IPS-NIHi7 (cell line): ENCODE measurements at regions not wholly inside any gene's neighbourhood (a gene's known extent, or its start where the extent isn't known, plus 50 kb on each side); places are given as distances from the start of the nearest gene placed in this dataset.

Experiments
- DNase-seq: peaks from one replicate; pipeline ENCODE4 v3.0.0; 2012; ENCODE audit warnings: mixed read lengths; ENCODE audit errors: extremely low spot score

DNA sequence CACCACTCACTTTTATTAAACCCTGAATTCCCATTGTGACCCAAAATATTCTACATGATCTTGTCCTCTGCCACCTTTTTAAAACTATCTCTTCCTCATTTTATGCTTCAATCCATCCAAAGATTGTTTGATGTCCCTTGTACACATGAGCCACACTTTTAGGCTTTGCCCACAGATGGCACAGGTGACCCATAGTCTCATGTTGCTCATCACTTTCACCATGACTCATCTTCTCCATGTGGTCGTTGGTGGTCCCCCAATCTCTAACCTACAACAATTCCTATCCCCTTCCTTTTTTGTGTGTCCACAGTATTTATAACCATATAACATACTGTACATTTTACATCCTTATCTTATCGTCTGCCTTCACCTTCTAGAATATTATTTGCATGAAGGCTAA is 271.5 kb upstream of the ZWINT start:
- DNase-seq: no peak

DNA sequence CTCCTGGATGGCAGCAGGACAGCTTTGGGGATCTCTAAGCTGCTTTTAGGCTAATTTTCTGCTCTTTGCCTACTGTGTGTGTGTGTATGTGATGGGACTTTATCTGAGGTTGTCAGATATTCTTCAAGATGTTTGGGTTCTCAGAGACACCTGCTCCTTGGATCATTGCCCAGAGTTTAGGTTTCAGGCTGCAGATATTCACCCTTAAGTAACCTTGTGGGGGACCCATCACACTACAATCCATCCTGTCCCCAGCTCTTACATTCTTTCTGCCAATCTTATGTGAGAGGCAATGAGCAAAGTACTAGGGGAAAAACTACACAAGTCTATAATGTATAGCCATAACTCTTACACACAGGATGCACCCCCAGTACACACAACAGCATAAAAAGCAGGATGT is 263.0 kb upstream of the ZWINT start:
- no peak for DNase-seq

DNA sequence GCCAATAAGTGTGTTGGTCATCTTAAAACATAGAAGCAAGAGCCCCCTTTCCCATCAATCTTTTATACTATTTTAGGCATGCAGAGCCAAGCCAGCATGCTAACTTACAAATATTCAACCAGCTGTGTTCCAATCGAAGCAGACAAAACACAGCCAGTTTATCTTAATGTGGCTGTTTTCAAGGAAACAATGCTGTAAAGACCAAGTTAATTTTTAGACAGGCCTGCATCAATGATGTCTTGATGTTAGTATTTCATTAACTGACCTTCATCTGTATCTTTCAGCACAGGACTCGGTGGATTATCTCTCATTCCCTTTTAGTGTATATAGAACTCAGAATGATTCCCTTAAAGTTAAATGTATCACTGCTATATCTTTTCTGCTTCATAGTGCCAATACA is 262.0 kb upstream of the ZWINT start:
- DNase-seq: no peak

DNA sequence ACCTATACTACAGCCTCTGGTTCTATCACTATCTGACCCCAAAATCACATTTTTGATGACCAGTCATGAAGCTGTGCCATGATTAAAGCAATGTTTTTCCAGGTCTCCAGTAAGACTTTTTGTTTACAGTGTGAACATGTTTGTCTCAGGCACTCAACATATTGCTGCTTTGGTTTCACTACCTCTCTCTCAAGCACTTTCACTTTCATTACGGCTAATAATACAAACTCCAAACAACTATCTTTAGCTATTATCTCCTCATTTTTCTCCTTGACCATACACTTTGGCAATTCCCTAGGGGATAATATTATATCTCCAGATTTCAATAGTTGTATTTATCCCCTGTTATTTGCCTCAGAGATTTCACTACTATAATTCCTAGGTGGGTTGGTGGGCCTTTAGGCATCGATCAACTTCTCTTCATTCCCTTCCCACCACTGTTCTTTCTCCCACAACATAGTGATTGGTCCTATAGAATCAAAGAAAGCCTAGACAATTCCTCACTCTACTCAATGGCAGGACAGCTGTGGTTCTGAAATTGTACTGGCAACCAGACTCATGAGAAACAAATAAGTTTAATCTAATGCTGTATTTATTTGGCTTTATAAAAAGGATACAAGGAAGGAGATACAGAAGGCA is 261.4 kb upstream of the ZWINT start:
- DNase-seq: no peak

DNA sequence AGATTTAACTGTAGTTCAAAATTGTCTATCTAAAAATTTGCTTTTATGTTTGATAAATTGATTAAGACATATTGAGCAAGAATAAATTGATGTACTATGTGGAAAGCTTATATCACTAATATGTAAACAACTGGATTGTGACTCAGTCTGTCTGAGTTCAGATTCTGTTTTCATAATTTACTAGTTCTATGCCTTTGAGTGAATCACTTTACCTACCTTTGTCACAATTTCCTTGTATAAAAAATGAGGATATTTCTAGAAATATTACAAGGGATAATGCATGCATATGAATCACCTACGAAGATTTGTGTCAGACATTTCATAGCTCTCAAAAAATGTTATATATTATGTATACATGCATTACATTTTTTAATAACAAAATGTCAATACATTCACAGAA is 245.1 kb upstream of the ZWINT start:
- no peak for DNase-seq

DNA sequence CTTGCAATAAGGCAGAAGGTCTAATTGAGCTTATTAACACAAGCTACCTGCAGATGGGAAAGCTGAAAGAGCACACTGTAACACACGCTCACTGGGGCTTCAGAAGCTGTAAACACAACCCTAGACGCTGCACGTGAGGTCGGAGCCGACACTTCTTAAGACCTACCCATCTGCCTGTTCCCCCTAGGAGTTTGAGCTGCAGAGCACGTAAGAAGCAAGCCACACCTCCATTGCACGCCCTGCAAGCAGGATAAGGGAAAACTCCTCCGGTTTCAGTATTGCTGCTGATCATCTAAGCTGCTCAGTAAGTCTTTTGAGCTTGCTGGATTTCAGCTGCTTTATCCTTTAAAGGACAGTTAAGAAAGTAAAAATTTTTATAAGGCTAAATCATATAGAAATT is 244.0 kb upstream of the ZWINT start:
- DNase-seq: peak; percentile 18

DNA sequence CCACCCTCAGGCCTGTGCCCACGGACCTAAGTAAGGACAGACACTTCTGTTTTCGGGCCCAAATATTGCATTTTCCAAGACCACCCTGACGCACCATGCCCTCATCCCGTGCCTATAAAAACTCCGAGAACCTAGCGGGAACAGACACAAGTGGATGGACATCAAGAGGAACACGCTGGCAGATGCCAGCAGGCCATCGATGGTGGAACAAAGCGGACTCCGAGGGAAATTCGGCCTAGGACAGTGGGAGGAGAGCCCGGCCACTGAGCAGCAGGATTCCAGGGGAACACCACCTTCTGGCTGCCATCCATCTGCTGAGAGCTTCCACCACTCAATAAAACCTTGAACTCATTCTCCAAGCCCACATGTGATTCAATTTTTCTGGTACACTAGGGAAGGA is 243.6 kb upstream of the ZWINT start:
- DNase-seq: no peak

DNA sequence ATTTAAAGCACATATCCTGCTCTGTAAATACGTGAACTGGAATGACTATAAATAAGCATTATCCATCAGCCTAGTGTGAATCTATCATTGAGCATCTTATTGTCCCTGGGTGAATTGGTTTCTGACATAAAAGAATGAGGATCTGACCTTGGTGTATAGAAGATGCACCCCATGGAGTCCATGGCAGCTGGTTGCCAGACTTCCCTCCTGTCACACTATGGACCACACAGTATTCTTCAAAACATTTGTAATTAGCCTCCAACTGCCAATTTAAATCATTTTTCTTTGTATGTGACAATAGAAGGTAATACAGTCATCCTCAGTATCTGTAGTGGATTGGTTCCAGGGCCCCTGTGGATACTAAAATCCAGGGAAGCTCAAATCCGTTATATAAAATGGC is 238.1 kb upstream of the ZWINT start:
- DNase-seq: no peak

DNA sequence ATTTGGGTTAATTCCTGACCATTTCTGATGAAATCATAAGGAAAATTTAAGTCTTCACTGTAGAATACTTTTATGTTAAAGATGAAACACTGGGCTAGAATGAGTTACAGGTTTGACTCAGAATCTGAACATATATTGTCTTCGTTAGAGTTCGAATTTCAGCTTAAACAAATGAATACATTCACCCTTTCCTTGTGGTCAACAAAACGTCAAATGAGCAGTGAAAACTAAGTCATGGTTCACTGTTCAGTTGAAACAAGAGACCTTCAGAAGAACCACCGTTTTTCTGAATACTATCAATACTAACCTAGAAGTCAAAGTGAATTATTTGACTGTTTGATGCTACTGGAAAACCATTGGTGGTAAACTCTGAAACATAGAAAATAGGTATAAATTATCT is 235.2 kb upstream of the ZWINT start:
- no peak for DNase-seq

DNA sequence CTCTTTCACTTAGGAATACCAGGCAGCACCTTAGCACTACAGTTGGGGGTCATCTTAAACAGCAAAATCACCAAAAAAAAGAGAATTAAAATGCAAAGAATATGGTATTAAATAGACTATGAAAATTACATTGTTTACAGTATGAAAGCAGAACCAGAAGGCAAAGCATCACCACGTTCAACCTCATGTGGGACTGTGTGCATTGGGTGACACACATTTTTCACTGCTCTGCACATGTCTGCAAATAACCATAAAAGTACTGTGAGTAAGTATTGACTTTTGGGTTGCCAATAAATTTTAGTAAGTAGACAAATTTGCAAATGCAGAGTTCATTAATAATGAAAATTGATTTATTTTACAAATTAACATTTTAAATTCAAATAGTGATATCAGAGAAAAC is 232.1 kb upstream of the ZWINT start:
- DNase-seq: no peak

DNA sequence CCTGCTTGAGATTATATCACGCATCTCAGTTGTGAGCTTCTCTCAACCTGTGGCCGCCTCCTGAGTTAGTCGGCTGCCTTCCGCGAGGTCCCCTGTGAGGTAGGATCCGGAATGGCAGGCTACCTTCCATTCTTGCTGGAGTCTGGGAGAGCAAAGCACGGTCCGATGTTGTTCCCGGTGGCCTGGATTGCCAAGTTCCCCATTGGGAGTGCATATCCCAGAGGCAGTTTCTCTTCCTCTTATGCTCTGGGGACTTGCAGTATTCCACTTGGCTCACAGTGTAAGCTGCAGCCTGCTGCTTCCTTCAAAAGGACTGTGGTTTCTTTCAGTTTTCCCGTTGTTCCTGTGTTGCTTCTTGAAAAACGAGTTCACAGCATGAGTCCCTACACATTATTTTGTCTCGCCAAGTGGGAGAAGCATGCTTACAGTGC is 225.4 kb upstream of the ZWINT start:
- DNase-seq: peak; percentile 29

DNA sequence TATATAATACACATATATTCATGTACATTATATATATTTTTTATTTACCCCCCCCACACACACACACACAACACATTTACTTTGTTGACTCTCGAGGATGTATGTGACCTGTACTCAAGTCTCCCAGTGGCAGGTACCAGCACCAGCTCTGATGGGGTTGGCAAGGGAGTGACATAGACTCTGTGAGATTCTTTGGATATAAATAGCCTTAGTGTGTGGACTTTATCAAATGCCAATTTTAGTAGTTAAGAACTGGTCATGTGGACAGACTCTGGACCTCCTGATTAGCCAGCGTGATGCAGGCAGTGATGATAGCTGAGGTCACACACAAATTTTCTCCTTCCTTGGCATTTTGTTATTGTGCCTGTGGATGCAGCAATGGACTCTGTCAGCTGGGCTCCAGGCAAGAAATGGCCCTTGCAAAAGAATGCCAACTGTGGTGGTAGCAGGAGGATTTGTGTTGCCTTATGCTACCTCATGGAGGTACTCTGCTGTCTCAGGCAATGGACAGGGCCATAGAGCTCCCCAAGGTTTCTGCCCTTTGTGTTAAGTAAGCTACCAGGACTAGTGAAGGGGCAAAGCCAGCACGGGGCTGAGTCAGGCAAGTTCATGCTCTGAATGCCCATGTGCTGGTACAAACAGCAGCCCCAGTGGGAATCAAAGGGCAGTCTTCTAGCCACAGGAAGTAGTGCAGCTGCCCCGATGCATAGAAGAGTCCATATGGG is 224.6 kb upstream of the ZWINT start:
- no peak for DNase-seq

DNA sequence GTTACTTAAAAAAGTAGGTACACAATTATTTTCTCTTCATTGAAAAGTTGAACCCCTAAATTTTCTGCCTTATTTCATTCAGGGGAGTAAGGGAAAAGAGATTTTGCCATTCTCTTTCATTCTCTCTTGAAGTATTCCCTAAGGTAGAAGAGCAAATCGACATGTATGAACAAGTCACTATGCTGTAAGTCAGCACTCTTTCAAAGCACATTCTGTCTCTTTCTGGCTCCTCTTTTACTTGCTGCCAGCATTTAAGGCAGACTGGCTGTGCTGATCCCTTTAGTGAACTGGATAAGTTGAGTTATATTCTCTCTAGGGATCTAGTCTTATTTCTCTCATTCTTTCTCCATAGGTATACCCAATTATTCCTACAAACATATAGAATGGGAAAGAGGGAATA is 222.3 kb upstream of the ZWINT start:
- no peak for DNase-seq

DNA sequence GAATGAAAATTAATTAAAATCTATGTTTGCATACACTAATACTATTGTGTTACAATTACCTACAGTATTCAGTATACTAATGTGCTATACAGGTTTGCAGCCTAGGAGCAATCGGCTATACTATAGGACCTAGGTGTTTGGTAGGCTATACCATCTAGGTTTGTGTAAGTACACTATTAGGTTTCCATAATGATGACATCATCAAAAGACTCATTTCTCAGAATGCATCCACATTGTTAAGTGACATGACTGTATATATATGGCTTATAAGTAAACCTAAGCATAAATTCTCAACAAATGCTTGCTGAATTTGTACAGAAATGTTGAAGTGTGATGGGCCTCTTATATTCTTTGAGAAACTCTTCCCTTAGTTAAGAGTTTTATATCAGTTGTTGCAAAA is 206.5 kb upstream of the ZWINT start:
- DNase-seq: no peak

DNA sequence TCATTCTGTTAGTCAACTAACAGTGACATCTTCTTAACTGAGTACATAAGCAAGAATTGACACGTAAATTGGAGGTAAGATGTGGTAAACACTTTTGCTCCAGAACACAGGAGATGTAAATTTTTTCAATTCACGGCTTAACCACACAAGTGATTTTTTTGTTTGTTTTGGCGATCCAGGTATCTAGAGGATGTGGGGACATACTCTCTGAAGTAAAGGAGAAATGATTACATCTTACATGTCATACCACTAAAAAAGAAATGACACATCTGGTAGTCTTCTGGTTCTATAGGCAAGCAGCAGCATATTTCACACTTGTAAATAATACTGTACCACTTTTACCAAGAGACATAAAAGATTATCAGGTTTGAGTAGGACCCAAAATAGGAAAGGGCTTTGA is 200.3 kb upstream of the ZWINT start:
- no peak for DNase-seq

DNA sequence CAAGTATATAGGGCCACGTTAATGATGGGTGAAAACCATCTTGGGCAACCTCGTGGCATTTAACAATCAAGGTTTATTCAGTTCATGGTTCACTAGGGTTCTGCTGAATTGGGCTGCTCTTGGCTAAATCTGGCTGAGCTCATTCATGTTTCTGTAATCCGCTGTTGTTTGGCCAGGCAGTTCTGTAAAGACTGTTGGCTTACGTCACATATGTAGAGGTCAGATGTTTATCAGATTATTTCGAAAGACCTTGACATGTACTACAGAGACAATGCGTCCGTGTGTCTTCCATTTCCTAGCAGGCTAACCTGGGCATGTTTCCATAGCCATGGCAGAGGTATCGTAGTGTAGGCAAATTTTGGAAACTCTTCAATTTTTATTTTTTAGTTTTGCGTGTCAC is 190.0 kb upstream of the ZWINT start:
- DNase-seq: no peak

DNA sequence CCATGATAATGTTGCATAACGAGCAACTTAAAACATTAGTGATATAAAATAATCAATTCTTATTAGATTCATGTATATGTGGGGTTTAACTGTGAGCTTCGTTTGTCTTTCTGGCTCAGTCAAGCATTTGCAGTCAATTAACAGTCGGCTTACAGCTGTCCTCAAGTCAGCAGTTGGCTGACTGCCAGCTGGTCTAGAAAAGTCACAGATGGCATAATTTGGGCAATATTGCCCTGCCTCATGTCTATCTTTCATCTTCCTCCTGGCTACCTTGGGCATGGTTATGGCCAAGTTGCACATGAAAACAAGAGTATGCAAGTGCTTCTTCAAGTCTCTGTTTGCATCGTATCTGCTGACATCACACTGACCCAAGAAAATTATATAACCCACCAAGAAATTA is 186.1 kb upstream of the ZWINT start:
- no peak for DNase-seq

DNA sequence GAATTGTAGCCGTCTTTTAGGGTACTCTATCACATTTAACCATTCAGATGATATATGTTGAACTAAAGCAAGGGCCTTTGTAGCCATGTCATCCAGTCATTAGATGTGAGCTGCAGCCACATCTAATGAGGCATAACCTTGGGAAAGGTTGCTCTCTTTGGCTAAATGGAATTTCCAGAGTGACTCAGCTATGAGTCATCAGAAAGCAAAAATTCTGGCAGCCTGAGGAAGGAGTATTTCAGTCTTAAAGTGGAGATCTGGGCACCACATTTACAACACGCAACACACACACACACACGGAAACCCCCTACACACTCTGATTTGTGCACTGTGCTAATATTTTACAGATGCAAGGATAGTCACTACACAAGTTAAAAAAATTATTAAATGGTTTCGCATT is 176.9 kb upstream of the ZWINT start:
- DNase-seq: peak; percentile 15

DNA sequence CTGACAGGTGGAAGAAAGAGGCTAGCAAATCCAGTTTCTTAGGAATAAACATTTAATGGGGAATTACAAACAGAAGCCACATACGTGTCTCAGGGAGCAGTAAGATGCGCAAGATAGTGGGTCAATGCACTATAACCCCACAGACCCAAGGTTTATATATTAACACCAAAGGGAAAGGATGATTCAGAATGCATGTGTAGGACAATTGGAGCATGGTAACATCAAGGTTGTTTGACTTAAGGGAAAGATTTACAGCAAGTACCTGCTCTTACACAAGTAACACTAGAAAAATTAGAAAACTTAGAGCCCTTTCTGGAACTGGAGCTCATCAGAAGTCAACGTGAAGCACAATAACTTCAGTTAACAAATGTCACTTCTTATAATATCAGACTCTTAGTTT is 161.1 kb upstream of the ZWINT start:
- no peak for DNase-seq

DNA sequence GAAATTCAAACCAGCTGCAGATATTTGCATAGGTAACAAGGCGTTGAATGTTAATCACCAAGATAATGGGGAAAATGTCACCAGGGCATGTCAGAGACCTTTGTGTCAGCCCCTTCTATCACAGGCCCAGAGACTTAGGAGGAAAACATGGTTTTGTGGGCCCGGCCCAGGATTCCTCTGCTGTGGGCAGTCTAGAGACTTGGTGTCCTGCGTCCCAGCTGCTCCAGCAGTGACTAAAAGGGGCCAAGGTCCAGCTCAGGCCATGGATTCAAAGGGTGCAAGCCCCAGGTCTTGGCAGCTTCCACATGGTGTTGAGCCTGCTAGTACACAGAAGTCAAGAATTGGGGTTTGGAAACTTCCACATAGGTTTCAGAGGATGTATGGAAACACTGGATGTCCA is 147.5 kb upstream of the ZWINT start:
- DNase-seq: no peak

DNA sequence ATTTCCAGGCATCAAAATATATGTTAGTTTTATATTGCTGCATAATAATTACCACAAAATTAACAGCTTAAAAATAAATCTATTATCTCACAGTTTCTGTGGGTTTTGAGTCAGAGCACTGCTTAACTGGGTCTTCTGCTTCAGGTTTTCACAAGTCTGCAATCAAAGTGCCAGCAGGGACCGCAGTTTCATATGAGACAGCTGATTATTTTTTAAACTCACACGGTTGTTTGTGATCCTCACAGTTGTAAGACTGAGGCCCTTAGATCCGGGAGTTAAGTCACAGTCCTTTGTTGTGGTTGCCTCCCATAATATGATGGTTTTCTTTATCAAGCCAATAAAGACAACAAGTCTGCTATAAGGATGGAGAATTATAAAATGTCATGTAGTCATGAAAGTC is 146.0 kb upstream of the ZWINT start:
- DNase-seq: no peak

DNA sequence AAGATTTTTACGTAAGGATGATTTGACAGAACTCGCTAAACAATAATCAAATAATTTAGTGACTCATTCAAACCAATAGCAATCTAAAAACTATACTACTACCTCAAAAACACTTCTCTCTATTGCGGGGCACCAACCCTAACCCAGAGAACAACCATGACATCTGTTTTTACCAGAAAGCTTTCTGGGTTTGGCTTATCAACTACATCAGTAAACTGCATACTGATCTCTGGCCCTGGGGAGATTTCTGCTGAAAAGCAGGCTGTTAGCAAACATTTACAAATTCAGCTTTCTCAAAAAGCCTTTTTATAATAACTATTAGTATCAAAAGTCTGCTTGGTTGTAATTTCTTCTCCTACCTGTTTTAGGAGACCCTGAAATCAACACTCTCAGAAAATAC is 144.5 kb upstream of the ZWINT start:
- no peak for DNase-seq

DNA sequence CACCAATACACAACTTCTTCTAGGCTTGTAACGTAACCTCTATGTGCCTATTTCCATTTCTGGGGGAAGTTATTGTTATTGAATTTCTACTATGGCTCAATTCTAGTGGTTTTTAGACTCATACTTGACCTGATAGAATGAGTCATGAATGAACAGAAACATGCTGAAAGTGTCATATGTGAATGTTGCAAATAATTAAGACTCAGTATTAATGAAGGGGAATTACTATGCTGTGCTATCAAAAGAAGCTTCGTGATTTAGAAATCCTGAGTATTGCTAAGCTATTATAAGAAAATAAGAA is 135.1 kb upstream of the ZWINT start:
- no peak for DNase-seq

DNA sequence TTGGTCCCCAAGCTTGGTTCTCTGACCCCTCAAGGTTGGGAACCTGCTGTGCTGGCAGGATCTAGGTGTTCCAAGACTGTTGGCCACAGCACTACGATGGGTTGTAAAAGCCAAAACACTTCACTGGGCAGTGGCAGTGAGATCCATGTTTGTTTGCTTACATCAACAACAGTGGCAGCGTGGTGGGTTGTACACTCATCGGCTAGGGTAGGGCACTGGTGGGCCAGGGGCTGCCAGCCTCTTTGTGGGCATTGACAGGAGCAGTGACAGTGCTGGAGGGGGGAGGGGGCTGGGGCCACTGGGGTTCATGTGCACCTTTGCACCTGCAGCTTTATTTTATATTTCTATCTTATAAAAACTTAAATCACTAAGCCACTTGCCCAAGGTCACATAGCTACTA is 126.7 kb upstream of the ZWINT start:
- DNase-seq: no peak
